Muscle of leg (tissue), 3 donors: ENCODE measurements at regions not wholly inside any gene's neighbourhood (a gene's known extent, or its start where the extent isn't known, plus 50 kb on each side); places are given as distances from the start of the nearest gene placed in this dataset.
"Not testable (repeated sequence)": the region's sequence is repeated elsewhere in the genome, so short reads cannot be mapped to it uniquely, and the experiment has no call there.

ENCODE experiments used
- DNase-seq: peaks from one replicate; pipeline ENCODE4 v3.0.0; 2013
- H3K27ac ChIP-seq: one replicate; pipeline ENCODE4 v1.5.1; 2013; ENCODE audit warnings: mild to moderate bottlenecking, low read length, control low read depth
- H3K27me3 ChIP-seq: one replicate; pipeline ENCODE4 v1.6.1; 2013; ENCODE audit warnings: low read length; ENCODE audit not compliant: control insufficient read depth, insufficient read depth
- H3K36me3 ChIP-seq: one replicate; pipeline ENCODE4 v1.6.1; 2013; ENCODE audit warnings: low read length; ENCODE audit not compliant: control insufficient read depth, insufficient read depth
- H3K4me1 ChIP-seq: one replicate; pipeline ENCODE4 v1.6.1; 2013; ENCODE audit warnings: low read length; ENCODE audit not compliant: control insufficient read depth, insufficient read depth
- H3K4me3 ChIP-seq: one replicate; pipeline ENCODE4 v1.5.1; 2013; ENCODE audit warnings: low read length, control low read depth
- H3K9me3 ChIP-seq: replicated peaks from 2 replicates; pipeline ENCODE4 v1.6.1; 2013; ENCODE audit warnings: low read depth, low read length; ENCODE audit not compliant: control insufficient read depth
- WGBS: methylation state at CpG from one replicate; pipeline ENCODE4 v1.1.5; 2013; ENCODE audit warnings: missing lambda C conversion rate; ENCODE audit not compliant: insufficient coverage; 5-methylcytosine and 5-hydroxymethylcytosine counted together

DNA sequence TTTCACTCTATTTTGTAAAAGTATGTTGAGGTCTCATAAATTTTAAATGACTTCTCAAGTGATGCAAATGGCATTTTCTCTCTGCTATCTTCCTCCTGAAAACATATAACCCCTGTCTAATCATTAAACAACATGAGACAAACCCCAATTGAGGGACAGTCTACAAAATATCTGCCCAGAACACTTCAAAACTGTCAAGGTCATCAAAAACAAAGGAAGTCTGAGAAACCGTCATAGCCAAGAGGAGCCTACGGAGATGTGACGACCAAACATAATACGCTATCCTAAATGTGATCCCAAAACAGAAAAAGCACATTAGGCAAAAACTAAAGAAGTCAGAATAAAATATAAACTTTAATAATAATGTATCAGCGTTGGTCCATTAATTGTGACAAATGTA is 282.3 kb upstream of the SEMA3C start:
- DNase-seq, result no peak
- Histone ChIP-seq H3K4me3 (no peak overlapping the region), H3K9me3 (no peaks in the 10 kb centered on the region), H3K36me3 (no peaks in the 10 kb centered on the region), H3K27ac (no peak overlapping the region), H3K27me3 (no peaks in the 10 kb centered on the region), H3K4me1 (no peaks in the 10 kb centered on the region)
- WGBS, result no CpG with 5 or more reads among the region's 5 CpGs

DNA sequence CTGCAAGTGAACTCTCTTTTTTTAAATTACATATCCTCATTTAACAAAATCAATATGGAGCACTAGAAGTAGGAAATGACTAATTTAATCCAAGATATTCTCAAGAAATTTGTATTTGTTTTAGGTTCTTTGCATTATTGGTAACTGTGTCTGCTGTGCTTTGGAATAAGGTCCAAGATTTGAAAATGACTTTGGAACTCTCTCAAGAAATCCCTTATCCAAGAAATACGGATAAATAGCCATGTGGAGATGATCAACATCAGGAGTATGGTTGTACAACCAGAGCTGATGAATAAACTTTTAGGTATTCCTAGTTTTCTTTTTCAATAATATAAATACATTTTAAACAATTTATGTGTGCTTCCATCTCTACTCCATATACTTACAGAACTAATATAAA is 279.9 kb upstream of the SEMA3C start:
- peak; percentile 83 for DNase-seq
- no peaks in the 10 kb centered on the region for H3K9me3 ChIP-seq
- no CpG with 5 or more reads among the region's 1 CpG for WGBS

DNA sequence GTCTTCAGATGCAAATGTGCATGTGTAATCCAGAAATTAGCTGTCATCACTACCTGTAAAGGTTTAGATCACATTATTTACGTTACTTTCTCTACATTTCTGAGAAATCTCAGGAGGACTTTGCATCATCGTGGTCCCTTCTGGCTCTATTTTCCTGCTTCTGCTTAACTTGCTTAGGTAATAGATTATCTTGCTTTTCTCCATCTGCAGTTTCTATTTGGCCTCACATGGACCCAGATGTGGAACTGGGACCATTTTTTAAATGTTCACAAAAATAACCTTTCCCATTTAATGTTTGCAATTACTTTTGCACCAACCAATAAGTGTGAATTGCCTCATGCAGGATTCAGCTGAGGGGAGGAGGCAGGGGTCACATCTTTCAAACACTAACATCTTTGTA is 278.4 kb upstream of the SEMA3C start:
- peak; percentile 67 for DNase-seq
- H3K4me3 ChIP-seq, result no peak overlapping the region
- 60% methylated on average over 1 of the region's 2 CpGs for WGBS
- no peaks in the 10 kb centered on the region for H3K9me3 ChIP-seq
- no peak overlapping the region for H3K27ac ChIP-seq
- H3K4me1 ChIP-seq, result no peaks in the 10 kb centered on the region
- no peaks in the 10 kb centered on the region for H3K36me3 ChIP-seq
- H3K27me3 ChIP-seq, result no peaks in the 10 kb centered on the region

More for the DNA sequence above, 279.9 kb upstream of the SEMA3C start:
- Histone ChIP-seq H3K4me1 (no peaks in the 10 kb centered on the region), H3K36me3 (no peaks in the 10 kb centered on the region), H3K27me3 (no peaks in the 10 kb centered on the region), H3K27ac (no peak overlapping the region), H3K4me3 (no peak overlapping the region)

DNA sequence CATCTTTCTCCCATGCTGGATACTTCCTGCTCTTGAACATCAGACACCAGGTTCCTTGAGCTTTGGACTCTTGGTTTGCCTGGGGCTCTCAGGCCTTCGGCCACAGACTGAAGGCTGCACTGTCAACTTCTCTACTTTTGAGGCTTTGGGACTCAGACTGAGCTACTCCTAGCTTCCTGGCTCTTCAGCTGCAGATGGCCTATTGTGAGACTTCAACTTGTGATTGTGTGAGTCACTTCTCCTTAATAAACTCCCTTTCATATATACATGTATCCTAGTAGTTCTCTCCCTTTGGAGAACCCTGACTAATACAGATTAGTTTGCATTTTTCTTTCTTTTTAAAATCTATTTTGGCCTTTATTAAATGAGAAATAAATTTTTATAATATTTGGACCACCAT is 276.2 kb upstream of the SEMA3C start:
- H3K27me3 ChIP-seq, result no peaks in the 10 kb centered on the region
- DNase-seq, result no peak
- H3K27ac ChIP-seq, result no peak overlapping the region
- H3K4me3 ChIP-seq, result no peak overlapping the region
- H3K36me3 ChIP-seq, result no peaks in the 10 kb centered on the region
- no peaks in the 10 kb centered on the region for H3K9me3 ChIP-seq
- H3K4me1 ChIP-seq, result no peaks in the 10 kb centered on the region
- WGBS, result 100% methylated on average over 1 of the region's 1 CpG

DNA sequence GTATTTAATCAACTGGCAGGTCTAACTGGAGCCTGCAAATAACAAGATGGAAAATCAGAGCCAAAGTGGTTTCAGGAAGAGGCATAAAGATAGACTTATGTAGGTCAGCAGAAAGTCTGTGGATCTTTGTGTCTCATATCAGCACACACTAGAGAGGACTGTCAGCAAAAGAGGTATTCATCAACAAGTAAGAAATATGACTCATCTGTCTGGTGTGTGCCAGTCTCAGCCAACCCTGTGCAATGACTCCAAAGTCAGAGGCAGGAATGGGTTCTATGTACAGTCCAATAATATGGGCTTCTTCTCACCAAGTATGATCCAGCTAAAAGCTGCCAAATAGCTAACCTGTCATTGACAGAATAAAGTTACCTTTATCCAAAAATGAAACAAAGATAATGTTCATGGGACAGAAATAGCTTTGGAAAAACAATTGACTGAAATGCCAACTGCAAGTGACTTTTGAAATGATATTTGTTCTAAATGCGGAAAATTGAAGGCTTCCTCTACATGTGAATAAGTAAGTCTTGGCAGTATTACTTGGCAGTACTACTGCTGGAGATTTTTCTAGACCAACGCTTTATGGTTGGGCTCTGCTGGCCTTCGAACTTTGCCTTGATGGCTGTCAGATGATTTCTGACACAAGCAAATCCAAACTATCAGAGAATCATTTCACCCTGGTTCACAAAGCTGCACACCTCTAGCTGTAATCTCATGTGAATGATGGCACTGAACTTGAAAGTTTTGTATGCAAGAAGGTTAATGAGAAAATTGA is 272.3 kb upstream of the SEMA3C start:
- H3K27ac ChIP-seq, result no peak overlapping the region

DNA sequence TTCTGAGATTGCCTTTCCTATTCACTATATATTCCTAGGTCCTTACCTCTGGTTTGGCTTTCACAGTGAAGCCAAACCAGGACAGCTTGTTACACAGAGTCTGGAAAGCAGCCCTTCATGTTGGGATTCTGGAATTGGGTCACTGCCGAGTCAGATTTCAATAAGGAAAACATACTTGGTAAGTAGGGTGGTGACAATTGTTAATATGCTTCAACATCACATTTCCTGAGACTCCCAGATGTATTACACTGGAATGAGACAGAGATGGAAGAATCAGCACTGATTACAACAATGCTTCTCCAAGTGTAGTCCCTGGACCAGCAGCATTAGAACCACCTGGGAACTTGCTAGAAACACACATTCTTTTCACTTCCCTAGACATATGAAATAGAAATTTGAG is 268.9 kb upstream of the SEMA3C start:
- H3K4me1 ChIP-seq, result no peaks in the 10 kb centered on the region
- no peaks in the 10 kb centered on the region for H3K27me3 ChIP-seq
- no peak overlapping the region for H3K4me3 ChIP-seq
- H3K36me3 ChIP-seq, result no peaks in the 10 kb centered on the region
- H3K27ac ChIP-seq, result peak overlapping the region; percentile 16
- no peaks in the 10 kb centered on the region for H3K9me3 ChIP-seq
- WGBS, result no CpG with 5 or more reads among the region's 1 CpG
- DNase-seq, result peak; percentile 82

More for the DNA sequence above, 272.3 kb upstream of the SEMA3C start:
- Histone ChIP-seq H3K4me1 (no peaks in the 10 kb centered on the region), H3K27me3 (no peaks in the 10 kb centered on the region), H3K4me3 (no peak overlapping the region), H3K9me3 (no peaks in the 10 kb centered on the region), H3K36me3 (no peaks in the 10 kb centered on the region)
- peak; percentile 47 for DNase-seq
- WGBS, result no CpG with 5 or more reads among the region's 3 CpGs

DNA sequence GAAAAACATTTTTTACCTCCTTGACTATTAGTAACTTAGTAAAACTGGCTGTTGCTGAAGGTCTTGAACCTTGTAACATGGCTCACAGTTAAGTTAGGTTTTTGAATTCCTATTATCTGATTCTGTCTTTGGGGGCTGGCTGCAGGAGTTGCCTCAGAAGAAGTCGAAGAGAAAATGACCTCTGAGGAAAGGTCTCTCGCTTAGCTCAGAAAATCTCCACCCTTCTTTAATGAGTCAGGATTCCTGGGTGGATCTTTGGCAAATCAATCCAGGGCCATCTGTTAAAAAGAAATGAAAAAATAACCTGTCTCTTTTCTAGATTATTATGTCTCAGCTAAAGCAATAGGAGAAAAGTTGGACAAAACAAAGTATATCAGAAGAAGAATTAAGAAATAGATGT is 267.8 kb upstream of the SEMA3C start:
- Histone ChIP-seq H3K4me1 (no peaks in the 10 kb centered on the region), H3K36me3 (no peaks in the 10 kb centered on the region), H3K9me3 (no peaks in the 10 kb centered on the region), H3K27ac (peak overlapping the region; percentile 16), H3K27me3 (no peaks in the 10 kb centered on the region), H3K4me3 (no peak overlapping the region)
- DNase-seq, result peak; percentile 90
- WGBS, result no CpG with 5 or more reads among the region's 2 CpGs

DNA sequence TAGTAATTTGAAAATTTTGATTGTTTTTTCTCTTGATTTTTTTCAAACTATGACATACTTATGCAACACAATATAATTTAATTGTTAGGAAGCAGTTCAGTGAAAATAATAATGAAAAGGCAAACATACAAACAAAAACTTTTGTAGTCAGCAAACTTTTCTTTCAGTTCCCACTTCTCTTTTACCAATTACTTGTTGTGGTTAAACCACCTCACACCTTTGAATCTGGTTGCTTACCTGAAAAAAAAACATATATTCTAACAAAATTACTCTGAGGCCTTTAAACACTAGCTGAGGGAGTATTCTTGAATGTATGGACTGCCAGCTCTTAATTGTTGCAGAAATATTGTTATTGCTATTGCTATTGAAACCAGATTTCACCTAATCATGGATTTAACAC is 266.2 kb upstream of the SEMA3C start:
- no peak for DNase-seq
- no peak overlapping the region for H3K27ac ChIP-seq
- no peaks in the 10 kb centered on the region for H3K9me3 ChIP-seq
- no peak overlapping the region for H3K4me3 ChIP-seq
- H3K4me1 ChIP-seq, result no peaks in the 10 kb centered on the region
- no peaks in the 10 kb centered on the region for H3K27me3 ChIP-seq
- no peaks in the 10 kb centered on the region for H3K36me3 ChIP-seq

DNA sequence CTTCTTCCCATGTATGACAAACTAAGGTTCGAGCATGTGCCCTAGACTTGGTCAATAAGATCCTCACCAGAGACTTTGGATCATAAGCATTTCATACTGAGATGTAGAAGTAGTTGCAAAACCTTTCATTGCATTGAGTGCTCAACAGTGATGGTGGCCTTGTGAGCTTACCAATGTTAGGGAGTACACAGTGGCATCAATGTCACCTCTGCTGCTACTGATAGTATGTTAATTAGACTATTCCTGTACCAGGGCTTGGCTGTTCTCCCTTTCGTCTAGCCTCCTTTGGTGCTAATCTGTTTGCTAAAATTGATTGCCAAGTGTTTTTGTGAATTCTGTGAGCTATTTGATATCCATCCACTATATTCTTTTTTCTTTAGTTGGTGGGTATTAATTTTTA is 264.5 kb upstream of the SEMA3C start:
- no peak overlapping the region for H3K4me3 ChIP-seq
- DNase-seq, result no peak
- H3K27me3 ChIP-seq, result no peaks in the 10 kb centered on the region
- no CpG with 5 or more reads among the region's 2 CpGs for WGBS
- H3K4me1 ChIP-seq, result no peaks in the 10 kb centered on the region
- H3K9me3 ChIP-seq, result no peaks in the 10 kb centered on the region
- no peaks in the 10 kb centered on the region for H3K36me3 ChIP-seq
- no peak overlapping the region for H3K27ac ChIP-seq

DNA sequence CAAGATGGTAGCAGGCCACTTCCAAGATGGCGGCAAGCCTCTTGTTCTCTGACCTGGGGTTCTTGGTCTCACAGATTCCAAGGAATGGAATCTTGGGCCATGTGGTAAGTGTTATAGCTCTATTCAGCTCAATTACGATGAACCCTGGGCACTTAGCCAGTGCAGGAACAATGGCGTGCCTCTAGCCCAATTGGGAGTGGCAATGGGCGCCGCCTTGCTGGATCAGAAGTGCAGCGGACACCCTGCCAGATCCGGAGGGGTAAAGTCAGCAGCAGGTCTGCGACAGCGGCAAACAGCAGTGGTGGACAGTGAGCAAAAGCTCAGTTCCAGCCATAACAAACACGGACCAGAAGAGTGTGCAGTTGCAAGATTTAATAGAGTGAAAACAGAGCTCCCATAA is 263.2 kb upstream of the SEMA3C start:
- 93% methylated on average over 9 of the region's 10 CpGs for WGBS
- H3K27me3 ChIP-seq, H3K4me3 ChIP-seq, H3K4me1 ChIP-seq, H3K27ac ChIP-seq, H3K36me3 ChIP-seq, H3K9me3 ChIP-seq, DNase-seq: not testable (repeated sequence)

DNA sequence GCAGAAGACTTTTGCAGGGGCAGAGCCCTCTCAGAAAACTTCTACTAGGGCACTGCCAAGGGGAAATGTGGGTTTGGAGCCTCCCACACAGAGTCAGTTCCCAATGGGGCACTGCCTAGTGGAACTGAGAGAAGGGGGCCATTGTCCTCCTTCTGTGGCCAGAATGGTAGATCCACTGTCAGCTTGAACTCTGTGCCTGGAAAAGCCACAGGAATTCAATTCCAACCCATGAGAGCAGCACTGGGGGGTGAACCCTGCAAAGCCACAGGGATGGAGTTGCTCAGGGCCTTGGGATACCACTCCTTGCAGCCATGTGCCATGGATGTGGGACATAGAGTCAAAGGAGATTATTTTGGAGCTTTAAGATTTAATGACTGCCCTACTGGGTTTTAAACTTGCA is 262.2 kb upstream of the SEMA3C start:
- Histone ChIP-seq H3K36me3 (no peaks in the 10 kb centered on the region), H3K27ac (no peak overlapping the region), H3K4me3 (no peak overlapping the region), H3K27me3 (no peaks in the 10 kb centered on the region), H3K4me1 (no peaks in the 10 kb centered on the region), H3K9me3 (no peaks in the 10 kb centered on the region)
- no peak for DNase-seq
